Tongue (tissue), 1 donor: ENCODE measurements at regions not wholly inside any gene's neighbourhood (a gene's known extent, or its start where the extent isn't known, plus 50 kb on each side); places are given as distances from the start of the nearest gene placed in this dataset.
A peak's percentile ranks its signal among the peaks of the same experiment; 100 is the strongest.

ENCODE experiments used
- DNase-seq: peaks from one replicate; pipeline ENCODE4 v3.0.0-alpha.2; 2015

DNA sequence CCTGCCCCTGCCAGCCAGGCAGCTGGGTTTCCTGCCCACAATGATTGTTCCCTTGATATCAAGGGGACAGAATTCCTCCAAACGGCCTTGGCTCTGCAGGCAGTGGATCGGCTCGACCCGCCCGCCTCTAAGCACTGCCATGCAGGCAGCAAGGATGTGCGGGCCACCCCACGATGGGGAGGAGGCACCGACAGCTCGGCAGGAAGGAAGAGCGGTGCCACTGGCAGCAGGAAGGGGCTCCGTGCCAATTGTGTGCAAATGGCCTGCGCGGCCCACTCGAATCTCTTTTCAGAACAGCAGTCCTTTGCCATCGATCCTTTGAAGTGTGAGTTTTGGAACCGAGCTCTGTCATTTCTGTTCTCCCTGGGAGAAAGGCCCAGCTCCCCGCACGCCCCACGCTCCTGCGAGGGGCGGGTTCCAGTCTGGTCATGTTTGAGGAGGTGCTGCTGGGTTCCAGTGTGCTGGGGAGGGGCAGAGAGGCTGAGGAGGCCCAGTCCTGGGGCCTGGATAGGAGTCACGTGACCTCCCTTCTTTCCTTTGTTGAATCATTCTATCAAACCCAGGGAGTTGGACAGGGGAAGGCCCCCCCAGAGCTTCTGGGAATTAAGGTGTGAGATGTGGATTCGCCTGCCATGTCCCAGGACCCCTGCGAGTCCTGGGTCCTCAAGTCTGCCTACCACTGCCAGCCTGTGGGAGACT lies 406.0 kb downstream of the CTTN start:
- no peak for DNase-seq

DNA sequence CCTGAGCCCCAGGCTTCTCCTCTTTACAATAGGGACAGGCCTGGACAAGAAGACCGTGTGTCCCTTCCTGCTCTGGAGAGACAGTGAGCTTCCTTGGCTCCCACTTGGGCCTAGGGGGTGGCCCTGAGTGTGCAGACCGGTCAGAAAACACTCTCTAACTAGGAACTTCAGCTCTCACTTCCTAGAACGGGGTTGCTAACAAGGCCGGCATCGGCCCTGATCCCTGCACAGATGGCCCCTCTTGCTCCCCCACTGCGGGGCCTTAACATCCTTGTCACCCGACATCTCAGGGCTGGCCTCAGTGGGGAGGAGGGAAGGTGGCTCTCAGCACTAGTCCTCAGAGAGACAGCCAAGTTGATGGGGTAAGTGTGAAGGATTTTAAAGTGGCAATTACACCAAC lies 406.9 kb downstream of the CTTN start:
- DNase-seq, result no peak

DNA sequence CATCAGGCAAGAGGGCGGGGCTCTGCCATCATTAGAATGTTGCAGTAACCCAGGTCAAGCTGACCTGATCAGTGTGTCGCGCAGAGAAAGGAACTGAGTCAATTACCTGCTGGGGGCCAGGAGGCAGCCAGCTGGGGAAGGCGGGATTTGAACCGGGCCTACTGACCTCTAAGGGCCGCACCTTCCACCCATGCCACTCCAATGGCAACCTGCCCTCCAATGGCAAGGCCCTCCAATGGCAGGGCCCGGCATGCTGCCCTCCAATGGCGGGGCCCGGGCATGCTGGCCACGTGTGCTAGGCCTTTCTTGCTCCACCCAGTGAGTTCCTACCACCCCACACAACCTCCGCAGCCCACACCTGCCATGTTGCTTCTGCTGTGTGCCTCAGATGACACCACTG lies 407.6 kb downstream of the CTTN start:
- no peak for DNase-seq

DNA sequence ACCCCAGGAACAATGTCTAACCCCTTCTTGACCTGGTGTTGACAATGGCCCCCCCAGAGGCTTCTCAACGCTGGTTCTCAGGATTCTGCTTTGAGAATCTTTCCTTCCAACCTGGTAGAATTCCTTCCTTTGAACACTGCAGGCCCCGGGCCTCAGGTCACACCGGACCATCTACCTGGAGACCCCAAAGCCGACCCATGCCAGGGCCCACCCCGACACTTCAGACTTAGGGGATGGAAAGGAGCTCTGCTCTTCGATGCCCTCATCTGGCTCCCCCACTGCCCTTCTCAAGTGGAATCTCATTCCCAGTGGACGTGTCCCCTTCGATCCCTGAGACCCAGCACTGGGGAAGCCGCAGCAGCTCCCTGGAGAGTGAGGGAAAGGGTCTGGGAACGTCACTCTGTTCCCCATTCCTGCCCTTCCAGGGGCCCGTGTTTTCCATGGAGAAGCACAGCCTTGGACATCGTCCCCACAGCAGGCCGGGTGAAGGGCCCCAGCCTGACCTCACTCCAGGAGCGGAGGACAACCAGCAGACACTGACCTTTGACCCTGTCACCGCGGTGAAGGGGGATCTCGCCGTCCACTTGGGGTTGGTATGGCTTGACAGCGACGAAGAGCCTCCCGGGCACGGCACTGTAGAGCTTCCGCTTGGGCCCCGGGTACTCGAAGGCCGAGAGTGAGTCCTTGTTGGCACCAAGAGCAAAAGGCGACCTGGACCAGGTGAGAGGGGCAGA lies 408.3 kb downstream of the CTTN start:
- DNase-seq, result no peak

DNA sequence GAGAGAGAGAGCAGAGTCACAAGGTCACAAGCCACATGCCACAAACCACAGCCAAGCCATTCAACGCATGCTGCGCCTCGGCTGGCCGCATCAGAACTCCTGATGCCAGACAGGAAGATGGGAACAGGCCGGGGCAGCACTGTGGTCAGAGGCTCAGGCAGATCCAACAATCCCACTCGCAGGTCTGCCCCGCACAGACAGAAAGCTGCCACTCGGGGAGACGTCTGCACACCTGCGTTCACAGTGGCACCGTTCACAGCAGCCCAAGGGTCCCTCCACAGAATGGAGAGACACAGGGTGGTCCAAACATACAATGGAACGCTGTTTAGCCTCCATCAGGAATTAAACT lies 408.8 kb downstream of the CTTN start:
- no peak for DNase-seq

DNA sequence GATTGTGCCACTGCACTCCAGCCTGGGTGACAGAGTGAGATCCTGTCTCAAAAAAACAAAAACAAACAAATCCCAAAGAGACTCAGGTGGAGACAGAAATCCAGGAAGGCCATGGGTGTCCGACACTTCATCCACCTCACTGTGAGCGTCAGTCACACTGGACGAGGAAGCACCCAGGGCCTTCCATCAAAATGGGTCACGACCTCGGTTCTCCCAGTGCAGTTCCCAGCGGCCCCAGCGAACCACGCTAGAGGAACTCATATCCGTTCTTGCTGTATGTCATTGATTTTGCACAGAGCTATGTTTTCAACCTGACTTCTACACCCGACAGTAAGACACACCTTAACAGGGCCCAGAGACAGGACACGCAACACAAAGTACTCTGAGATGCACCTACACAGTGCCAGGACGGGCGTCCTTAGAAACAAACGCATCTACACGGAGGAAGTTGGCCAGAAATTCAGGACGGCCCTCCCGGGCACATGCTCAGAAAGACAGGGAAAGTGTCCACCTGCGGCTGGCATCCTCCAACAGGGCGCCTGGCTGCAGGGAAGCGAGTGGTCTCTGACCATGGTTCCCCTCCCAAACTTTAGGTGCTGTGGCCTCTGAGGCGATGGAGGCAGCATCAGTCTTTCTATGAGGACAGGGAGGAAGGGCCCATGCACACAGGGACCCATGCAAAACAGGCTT lies 410.5 kb downstream of the CTTN start:
- DNase-seq, result no peak

DNA sequence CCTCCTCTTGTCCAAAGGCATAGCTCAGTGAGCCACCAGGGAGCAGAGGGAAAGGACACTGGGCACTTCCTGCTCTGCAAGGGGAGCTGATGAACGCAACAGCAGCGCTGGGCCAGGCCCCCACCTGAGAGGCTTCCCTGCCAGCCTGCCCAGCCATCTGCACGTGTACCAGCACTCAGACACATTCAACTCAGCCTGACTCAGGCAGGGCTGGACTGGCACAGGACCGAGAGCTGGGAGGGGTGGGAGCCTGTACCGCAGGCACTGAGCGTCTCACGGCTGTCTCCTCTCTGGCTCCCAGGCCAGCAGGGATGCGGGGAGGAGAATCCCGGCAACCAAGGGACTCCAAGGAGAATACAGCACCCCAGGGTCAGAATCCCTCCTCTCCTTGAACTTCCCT lies 411.8 kb downstream of the CTTN start:
- DNase-seq, result no peak

DNA sequence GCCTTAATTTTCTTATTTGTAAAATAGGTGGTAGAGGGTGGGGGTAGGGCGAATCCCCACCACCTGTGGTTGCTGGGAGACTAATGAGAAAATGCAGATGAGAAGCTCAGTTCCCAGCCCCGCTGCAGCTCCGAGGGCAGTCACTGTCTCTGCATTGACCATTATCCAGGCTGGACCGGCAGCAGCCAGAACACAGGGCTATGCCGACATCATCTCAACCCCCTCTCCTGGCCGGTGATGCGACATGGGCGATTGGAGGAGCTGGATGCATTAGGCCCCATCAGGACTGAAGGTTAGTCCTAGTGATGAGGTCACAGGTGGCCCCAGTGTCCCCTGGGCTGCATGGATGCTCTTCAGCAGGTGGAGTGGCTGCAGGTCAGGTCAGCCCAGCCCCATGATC lies 412.4 kb downstream of the CTTN start:
- DNase-seq, result no peak

DNA sequence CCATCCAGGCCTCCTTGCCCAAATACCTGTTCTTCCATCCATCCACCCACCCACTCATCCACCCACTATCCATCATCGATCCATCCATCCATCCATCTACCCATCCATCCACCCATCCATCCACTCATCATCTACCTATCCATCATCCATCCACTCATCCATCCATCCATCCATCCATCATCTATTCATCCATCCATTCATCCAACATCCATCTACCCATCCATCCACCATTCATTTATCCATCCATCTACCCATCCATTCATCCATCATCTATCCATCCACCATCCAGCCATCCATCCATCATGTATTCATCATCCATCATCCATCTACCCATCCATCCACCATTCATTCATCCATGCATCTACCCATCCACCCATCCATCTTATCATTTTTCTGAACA lies 413.2 kb downstream of the CTTN start:
- DNase-seq, result no peak

DNA sequence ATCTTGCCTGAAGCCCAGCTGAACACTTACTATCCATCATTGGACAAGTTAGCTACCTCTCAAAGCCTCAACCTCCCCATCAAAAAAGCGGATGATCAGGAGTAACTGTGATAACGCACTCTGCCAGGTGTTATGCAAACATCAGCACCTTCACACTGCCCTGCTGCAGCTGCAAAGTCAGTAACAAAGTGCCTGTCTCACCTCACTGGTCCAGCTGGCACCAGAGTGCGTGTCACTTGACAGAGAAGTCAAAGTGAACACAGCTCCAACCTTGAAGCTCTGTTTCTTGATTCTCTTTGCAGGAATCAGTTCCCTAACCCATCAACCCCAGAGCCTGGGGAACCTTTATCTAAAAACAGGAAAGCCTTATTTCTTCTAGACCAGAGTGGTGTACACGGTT lies 413.6 kb downstream of the CTTN start:
- no peak for DNase-seq

DNA sequence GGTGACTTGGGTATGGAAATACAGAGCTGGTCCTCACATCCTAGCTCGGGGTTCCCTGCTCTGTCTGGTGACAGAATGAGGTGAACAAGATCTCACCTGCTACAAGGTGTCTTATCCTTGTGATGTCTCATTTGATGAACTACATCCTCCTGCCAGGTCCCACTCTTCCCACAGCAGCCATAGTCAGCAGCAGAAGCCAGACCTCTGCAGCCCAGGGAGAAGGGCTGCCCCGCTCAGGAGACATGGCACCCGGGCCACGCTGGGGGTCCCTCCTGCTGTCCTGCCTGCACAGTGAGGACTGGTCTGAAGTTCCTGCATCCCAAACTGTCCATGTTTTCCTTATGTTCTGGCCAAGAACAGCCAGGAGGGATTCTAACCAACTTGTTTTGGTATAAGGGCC lies 414.1 kb downstream of the CTTN start:
- DNase-seq, result no peak

DNA sequence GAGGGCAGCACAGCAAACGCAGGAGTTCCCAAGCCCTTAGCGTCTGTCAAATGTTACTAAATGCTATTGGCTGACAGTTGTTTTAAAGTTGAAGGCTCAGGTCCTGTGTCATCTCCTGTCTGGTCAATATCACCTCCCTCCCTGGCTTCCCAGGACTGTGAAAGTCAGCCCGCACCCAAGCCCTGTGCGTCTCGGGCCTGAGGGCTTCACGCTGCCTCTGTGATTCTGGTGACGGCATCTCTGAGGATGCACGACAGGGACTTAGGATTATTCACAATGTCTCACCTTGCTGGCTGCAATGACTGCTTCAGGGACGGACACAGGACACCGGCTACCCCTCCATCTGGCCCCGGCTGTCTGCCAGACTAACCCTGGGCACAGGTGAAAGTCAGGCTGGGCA lies 415.3 kb downstream of the CTTN start:
- no peak for DNase-seq

DNA sequence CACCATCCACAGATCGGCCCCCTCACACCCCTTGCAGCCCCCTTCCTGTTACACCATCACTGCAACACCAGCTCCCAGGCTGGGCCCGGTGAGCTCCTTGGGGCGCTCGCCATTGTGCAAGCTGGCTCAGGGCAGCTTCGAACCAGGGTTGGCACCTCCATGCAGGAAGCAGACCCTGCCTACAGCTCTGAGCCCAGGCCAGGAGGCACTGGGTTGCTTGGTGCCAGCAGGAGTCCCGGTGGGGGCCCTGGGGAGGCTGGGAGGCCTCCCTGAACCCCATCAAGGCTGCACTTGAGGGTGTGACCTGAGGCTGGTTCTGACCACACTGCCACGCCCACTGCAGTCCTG lies 417.1 kb downstream of the CTTN start:
- DNase-seq, result no peak

DNA sequence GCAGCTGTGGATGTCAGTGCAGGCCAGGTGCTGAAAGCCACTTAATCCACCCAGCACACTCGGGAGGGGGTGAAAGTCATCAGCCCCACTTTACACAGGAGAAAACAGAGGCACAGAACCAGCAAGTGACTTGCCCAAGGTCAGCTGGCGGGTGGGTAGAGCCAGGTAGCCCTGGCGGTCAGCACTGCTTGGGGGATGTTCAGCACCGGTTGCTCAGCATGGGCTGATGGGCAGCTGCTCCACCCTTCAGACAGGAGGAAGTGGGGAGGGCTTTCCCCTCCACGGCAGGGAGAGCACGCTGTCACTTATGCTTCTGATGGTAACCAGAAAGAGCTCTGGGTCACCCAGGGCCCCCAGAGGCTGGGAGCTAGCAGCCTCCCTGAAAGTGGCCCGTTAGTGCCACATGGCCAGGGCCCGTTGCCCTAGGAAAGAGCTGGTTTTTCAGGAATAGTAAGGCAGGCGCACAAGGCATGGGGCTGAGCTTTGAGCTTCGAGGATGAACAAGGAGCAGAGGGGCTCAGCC lies 417.9 kb downstream of the CTTN start:
- DNase-seq, result no peak

DNA sequence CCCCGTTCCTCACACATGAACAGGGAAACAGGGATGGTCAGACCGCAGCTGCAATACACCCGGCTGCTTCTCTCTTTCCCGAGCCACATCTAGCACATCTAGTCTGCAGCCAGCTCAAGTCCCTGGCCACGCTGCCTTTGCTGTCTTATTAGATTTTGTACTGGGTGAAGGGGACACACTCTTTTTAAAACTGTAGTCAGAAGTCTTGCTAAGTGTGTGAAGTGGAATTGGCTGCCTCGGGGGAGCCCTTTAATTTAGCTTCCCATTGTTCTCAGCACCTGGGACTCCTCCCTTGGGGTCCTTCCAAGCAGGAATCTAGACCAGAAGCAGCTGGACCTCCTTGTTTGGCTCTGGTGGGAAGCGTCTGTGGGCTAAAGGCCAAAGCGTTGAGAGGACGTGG lies 420.0 kb downstream of the CTTN start:
- peak; percentile 63 for DNase-seq

DNA sequence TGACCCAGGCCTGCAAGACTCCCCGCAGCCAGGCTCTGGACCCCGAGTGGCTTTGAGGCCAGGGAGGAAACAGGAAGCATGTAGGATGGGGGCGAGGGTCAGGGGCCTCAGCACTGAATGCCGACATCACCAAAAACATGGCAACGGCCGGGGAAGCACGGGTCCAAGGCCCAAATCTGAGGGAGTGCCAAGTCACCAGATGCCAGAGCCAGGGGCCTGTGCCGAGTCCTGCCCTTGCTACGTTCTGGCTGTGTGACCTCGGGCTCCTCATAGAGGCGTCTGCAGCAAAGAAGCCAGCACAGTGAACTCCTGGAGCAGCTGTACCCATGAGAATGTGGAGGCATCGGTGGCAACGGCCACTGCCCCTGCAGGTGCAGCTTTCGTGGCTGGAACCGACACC lies 420.7 kb downstream of the CTTN start:
- no peak for DNase-seq

DNA sequence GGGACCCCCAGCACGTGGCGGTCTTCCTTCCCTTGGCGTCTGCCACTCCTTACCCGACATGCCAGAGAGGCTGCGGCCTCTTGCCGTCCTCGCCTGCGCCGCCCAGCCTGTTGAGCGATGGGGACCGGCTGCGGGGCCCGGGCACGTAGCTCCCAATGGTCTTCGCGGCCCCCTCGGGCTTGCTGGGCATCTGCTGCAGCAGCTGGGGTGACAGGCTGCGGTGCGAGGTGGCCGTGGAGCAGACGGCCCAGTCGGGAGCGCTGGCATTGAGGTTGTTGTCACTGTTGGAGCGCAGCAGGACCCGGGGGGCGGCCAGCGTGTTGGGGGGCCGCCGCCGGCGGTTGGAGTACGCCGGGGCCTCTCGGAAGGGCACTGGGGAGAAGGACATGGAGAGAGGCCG lies 422.0 kb downstream of the CTTN start:
- DNase-seq, result no peak

DNA sequence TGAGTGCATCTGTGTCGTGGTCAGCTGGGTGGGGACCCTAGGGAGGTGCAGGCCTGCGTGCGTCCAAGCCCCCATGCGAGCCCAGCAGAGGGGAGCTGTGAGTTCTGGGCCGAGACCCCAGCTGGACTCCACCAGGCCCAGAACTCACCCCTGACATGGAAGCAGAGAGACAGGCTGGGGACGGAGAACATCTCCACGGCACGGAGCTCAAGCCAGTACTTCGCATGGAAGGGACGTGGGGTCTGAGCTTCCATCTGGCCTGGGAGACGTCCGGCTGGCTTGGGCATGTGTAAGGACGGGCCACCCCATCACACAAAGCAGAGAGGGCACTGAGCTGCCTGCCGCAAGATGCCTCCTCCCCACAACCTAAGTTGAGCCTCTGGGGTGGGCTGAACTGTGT lies 422.4 kb downstream of the CTTN start:
- no peak for DNase-seq

DNA sequence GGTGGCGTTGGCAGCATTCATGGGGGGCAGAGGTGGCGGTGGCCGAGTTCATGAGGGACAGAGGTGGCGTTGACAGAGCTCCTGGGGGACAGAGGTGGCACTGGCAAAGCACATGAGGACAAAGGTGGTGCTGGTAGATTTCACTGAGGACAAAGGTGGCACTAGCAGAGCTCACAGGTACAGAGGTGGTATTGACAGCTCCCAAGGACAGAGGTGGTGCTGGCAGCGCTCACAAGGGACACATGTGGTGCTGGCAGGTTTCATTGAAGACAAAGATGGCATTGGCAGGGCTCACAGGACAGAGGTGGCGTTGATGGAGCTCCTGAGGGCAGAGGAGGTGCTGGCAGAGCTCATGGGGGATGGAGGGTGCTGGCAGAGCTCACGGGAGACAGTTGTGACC lies 425.4 kb downstream of the CTTN start:
- no peak for DNase-seq

DNA sequence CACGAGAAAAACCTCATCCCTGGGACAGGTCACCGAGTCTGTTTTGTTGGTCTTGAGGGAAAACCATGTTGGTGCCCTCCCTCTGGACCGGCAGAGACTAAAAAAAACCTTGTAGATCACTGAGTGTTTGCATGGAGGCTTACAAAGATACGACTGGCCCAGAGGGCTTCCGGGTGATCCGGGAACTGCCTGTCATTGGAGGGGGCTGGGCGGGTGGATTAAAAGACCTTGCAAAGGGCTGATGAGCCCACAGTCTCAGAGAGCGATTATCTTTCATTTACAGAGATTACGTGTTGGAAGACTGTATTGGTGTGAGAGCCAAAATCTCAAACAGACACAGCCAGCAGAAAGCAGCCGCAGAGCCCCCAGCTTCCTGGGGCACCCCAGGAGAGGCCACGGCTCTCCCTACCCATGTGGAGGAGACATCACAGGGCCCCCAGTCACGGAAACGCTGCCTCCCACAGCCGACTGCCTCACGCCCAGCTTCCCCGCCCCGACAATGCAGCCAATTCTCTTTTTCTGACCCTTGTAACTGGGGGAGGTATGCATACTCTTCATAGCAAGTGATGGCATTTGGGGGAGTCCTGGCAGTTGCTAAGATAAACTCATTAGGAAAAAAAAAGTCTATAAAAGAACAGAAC lies 426.4 kb downstream of the CTTN start:
- DNase-seq, result peak; percentile 69

DNA sequence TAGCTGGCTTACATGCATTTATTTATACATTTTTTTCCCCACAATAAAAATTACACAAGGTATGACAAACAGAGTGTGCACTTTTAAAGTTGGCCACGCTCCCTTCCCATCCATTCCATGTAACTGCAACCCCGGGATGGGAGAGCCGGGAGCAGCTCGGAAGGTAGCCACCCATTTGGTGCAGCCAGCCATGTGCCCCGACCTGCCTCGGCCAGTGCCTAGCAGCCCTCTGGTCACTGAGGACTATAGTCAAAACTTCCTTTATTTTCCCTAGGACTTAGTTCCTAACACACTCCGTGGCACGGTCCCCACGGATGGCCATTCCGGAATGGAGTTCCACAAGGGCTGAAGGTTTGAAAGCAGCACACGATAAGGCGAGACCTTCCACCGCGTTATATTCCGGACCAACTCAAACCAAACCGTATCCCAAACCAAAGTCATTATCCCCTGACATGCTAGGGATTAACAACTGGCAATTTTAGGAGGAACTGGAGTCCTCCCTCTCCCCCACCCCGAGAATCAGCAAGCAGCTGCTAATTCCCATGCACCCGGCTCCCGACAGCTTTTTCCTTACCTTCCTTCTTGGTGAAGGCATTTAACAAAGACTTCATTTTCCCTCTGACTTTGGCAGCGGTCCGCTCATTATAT lies 426.4 kb downstream of the SHANK2 start:
- DNase-seq, result no peak

DNA sequence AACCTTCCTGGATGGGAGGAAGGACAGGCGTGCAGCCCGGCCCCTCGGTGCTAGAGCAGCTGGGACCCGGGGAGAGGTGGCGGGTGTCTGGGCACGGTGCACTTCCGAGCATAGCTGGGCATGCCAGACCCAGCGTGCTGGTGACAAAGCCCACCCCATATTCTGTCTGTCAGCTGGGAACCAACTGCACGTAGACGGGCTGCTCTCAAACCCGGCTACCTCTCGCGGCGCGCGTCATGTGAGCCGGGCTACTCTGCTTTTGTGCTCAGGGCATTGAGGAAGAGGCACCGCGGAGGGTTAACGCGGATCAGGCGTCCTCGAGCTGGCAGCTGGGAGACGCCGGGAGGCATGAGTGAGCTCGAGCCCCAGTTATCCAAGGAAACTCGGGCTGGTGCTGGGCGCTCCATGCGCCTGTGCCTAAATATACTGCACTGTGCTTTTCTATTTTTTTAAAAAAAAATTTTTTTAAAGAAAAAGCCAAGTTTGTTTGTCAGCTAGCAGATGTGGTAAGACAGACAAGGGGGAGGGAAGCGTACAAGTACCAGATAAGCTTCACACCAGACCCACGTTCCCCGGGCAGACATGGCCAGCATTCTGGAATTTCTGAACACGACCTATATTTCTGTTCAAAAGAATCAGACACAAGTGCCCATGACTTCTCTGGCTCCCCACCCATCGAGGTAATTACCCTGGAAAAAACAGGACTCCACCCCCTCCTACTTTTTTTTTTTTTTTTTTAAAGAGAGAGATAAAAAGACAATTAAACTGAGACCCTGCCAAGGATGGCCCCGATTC lies 425.6 kb downstream of the SHANK2 start:
- DNase-seq, result peak; percentile 92
